ENCODE measurements at regions not wholly inside any gene's neighbourhood (a gene's known extent, or its start where the extent isn't known, plus 50 kb on each side); places are given as distances from the start of the nearest gene placed in this dataset.

- no peak for DNase-seq (ENCODE audit: low read depth in 4 of 4, low spot score in 3 of 4)
Measured at GRCh38 chrX:69282893-69283690, 117.8 kb upstream of the PJA1 start.

- no peak for DNase-seq (ENCODE audit: low read depth in 4 of 4, low spot score in 3 of 4)
Measured at GRCh38 chrX:69280933-69281332, 115.7 kb upstream of the PJA1 start.

DNA sequence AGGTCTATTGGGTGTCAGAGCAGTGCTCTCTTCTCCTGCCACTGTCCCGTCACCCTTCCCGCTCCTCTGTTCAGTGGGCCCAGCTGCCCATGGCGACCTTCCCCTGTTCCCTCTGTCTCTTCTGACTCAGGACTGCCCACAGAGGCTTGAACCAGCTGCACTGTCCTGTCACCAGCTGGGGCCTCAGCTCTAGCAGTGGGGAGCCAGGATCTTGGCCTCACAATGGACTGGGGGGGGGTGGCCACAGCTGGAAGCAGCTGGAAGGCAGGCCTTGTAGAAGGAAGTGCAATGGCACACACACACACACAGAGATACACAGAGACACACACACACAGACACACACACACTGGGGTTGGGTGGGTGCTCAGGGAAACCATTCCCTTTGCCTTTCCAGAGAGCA, 114.0 kb upstream of the PJA1 start:
- DNase-seq (ENCODE audit: low read depth in 4 of 4, low spot score in 3 of 4), result no peak

GRCh38 chrX:69278031-69278687, 112.9 kb upstream of the PJA1 start:
- DNase-seq (ENCODE audit: low read depth in 4 of 4, low spot score in 3 of 4), result no peak

GRCh38 chrX:69277369-69277990, 112.2 kb upstream of the PJA1 start:
- DNase-seq (ENCODE audit: low read depth in 4 of 4, low spot score in 3 of 4), result no peak

DNA sequence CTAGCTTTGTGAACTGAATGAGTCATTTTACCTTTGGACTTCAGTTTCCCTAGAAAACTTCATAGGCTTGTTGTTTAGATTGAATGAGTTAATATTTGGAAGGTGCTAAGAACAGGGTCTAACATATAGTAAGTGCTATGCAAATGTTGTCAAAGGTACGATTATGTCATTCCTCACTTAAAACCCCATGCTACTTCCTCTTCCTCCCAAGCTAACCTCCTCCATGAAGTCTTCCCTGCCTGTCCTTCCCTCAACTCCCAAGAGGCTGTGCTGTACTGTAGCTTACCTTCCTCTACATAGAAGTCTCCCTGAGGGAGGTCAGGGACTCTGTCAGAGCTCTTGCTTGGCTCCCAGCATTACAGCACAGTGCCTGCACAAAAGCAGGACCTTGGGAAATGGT, 103.4 kb upstream of the PJA1 start:
- no peak for DNase-seq (ENCODE audit: low read depth in 4 of 4, low spot score in 3 of 4)

GRCh38 chrX:69264158-69264581, 98.9 kb upstream of the PJA1 start:
- no peak for DNase-seq (ENCODE audit: low read depth in 4 of 4, low spot score in 3 of 4)

GRCh38 chrX:69263251-69263820, 98.1 kb upstream of the PJA1 start:
- DNase-seq (ENCODE audit: low read depth in 4 of 4, low spot score in 3 of 4), result no peak

DNA sequence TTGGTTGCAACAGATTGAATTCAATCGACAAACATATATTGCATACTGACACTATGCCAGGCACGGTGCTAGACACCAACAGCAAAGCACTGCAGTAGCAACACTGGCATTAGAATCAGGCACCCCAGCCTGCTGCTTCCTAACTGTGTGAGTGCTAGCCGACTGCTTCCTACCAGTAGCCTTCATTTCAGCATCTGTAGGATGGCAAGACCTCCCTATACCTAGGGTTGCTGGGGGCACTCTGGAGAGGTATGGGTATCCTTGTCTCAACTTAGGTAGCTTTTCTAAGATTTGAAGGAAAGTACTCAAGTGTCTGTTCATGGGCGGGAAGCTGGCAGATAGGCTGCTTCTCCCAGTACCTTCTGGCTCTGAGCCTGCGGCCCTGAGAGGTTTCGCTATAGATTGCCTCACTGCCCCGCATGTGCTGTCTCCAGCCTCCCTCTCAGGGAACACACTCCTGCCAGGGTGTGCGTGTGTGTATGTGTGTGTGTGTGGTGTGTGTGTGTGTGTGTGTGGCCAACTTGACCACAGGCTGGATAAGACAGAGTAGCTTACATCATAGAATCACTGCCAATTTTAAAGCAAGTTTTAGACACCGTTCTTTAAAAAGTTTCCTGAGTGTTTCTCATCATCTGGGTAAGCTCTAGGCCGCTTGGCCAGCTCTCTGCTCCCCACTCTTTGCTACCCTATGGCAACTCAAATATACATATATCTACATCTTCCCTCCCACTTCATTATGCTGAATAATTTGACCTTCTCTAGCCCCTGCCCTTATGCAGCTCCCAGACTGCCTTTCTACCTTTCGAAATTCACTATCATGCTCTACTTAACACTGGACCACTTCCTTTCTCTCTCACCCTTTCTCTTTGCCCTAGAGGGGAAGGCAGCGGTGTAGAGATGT, 97.0 kb upstream of the PJA1 start:
- no peak for DNase-seq (ENCODE audit: low read depth in 4 of 4, low spot score in 3 of 4)

GRCh38 chrX:69260169-69260568, 94.9 kb upstream of the PJA1 start:
- no peak for DNase-seq (ENCODE audit: low read depth in 4 of 4, low spot score in 3 of 4)

DNA sequence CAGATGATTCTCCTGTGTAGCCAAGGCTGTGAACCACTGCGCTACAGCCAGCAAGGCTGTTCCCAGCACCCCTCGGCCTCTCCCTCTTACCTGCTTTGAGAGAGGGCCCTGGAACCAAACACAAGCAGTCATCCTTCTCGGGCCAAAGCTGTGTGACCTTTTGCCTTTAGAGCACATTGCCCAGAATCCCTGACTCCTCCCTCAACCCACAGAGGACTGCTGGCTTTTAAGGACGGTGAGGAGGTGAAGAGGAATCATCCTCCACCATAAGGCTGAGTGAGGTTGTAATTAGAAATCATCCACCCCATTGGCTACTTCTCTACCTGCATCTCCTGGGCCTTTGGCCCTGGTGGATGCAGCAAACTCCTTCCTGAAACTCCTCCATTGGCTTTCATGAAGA, 93.6 kb upstream of the PJA1 start:
- DNase-seq (ENCODE audit: low read depth in 4 of 4, low spot score in 3 of 4), result no peak

DNA sequence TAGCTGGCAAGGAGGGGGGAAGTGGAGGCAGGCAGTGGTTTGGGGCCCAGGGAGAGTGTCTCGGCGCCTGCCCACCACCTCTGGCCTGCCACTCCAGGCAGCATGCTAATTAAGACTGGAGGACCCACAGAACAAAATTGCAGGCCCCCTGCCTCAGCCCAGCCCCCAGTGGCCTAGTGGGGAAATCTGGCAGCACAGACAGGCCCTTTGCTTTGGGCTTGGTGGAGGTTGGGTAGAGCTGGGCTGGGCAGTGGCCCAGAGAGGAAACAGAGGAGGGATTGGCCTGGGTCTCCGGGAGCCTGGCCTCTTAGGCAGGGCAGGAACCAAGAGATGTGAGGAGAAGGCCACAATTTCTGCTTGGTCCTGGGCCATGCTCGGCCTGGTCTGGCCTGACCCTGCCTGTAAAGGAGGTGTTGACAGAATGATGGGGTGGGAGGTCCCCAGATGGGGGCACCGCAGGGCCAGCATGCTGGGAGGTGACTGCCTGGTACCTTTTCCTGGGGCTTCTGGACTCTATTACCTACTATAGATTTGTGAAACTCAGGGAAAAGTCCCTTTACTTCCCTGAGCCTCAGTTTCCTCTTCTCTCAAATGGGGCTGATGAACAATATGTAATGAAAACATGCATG, 92.4 kb upstream of the PJA1 start:
- no peak for DNase-seq (ENCODE audit: low read depth in 4 of 4, low spot score in 3 of 4)

GRCh38 chrX:69256291-69256565, 91.0 kb upstream of the PJA1 start:
- no peak for DNase-seq (ENCODE audit: low read depth in 4 of 4, low spot score in 3 of 4)

GRCh38 chrX:69255441-69256290, 90.4 kb upstream of the PJA1 start:
- DNase-seq (ENCODE audit: low read depth in 4 of 4, low spot score in 3 of 4), result no peak

GRCh38 chrX:69253821-69254220, 88.6 kb upstream of the PJA1 start:
- no peak for DNase-seq (ENCODE audit: low read depth in 4 of 4, low spot score in 3 of 4)

DNA sequence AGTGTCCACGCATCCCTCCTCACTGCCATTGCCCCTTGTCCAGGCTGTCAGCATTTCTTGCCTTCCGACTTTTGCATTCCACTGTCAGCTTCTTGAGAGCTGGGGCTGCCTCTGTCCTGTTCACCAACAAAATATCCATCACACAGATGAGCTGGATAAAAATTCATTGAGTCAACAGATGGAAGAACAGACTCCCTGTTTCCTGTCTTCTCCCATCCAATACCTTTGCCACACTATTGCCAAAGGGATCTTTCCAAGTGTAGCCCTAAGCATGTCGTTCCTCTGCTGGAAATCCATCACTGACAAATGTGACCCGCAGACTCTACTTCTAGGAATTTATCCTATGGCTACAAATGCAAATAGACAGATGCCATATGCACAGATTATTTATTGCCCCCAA, 78.0 kb upstream of the PJA1 start:
- DNase-seq (ENCODE audit: low read depth in 4 of 4, low spot score in 3 of 4), result no peak

DNA sequence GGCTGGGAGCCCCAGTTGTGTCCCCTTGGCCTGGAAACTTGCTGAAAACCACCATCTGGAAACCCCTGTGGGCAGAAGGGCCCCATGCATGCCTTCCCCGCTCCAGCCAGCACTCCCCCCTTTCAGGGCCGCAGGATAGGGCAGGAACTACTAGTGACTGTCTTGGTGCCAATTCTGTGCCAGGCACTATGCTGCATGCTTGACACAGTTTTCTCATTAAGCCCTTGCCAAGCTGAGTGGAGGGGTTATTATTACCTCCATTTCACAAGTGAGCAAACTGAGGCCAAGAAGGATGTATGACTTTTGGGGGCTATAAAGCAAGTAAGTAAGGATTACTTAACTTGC, 73.6 kb upstream of the PJA1 start:
- no peak for DNase-seq (ENCODE audit: low read depth in 4 of 4, low spot score in 3 of 4)

- peak in 1 of 4 donors; percentile 24 for DNase-seq (ENCODE audit: low read depth in 4 of 4, low spot score in 3 of 4)
Measured at GRCh38 chrX:69238114-69238886, 73.0 kb upstream of the PJA1 start.

DNA sequence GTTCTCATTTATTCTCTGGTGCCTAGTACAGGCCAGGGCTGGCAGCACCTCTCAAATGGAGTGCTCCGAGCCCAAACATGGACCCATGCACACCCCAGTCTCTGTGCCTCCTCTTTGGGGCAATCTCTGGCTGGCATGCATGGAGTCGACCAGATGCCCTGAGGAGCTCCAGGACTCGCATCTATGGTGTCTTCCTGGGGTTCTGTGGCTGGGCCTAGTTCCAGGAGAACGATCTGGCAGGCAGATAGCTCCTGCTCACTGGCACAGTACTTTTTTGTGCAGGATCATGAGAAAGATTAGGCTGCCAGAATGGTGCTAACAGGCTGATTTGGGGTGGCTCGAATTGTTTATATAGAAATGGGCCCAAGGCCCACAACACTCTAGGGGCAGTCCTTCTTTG, 72.0 kb upstream of the PJA1 start:
- DNase-seq (ENCODE audit: low read depth in 4 of 4, low spot score in 3 of 4), result no peak

Data from right renal pelvis (tissue), 4 donors.